ENCODE measurements at regions not wholly inside any gene's neighbourhood (a gene's known extent, or its start where the extent isn't known, plus 50 kb on each side); places are given as distances from the start of the nearest gene placed in this dataset.
A peak's percentile ranks its signal among the peaks of the same experiment; 100 is the strongest.

DNA sequence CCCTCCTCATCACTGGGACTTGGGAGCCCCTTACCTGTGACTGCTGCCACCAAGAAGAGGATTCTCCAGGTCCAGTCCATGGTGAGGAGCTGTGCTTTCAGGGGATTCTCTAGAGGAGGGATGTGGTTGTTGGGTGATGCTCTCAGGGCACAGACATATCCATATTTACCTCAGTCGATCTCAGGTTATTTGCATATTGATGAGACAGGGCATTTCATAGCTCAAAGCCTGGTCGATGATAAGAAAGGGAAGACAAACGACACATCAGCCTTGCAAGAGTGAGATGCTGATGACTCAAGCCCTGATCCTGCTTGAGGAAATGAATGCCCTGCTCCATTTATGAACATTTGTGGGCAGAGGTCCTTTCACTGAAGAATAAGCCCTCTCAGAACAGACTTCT is 981.0 kb downstream of the TMEM121 start:
- 43 to 47% methylated on average over 3 of the region's 3 CpGs for WGBS, 2 donors
- intact Hi-C loops (cut with DNase I) = no loop called here
- H3K27ac ChIP-seq = peak overlapping the region in 1 of 4 donors; percentile 50

GRCh38 chr14:106508216-106508615 is 981.8 kb downstream of the TMEM121 start:
- Histone ChIP-seq H3K9me3 (no peaks in the 10 kb centered on the region), H3K4me1 (no peaks in the 10 kb centered on the region), H3K4me3 (no peak overlapping the region), H3K27ac (peak overlapping the region in 1 of 4 donors; percentile 50), H3K27me3 (peaks cover 0 to 12% (median 0%) of the 10 kb centered on the region in 4 donors), H3K36me3 (no peaks in the 10 kb centered on the region)
- TF ChIP-seq, protein P1, sequence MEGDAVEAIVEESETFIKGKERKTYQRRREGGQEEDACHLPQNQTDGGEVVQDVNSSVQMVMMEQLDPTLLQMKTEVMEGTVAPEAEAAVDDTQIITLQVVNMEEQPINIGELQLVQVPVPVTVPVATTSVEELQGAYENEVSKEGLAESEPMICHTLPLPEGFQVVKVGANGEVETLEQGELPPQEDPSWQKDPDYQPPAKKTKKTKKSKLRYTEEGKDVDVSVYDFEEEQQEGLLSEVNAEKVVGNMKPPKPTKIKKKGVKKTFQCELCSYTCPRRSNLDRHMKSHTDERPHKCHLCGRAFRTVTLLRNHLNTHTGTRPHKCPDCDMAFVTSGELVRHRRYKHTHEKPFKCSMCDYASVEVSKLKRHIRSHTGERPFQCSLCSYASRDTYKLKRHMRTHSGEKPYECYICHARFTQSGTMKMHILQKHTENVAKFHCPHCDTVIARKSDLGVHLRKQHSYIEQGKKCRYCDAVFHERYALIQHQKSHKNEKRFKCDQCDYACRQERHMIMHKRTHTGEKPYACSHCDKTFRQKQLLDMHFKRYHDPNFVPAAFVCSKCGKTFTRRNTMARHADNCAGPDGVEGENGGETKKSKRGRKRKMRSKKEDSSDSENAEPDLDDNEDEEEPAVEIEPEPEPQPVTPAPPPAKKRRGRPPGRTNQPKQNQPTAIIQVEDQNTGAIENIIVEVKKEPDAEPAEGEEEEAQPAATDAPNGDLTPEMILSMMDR (IDR thresholded peaks at IDR 0.05) = no peak
- TF ChIP-seq POLR2A (IDR thresholded peaks at IDR 0.05) = no peak
- intact Hi-C loops (cut with DNase I) = no loop called here
- WGBS, 2 donors = 21 to 23% methylated on average over 3 of the region's 3 CpGs
- DNase-seq = no peak

More for the DNA sequence above, 981.0 kb downstream of the TMEM121 start:
- Histone ChIP-seq H3K27me3 (peaks cover 0 to 12% (median 0%) of the 10 kb centered on the region in 4 donors), H3K36me3 (no peaks in the 10 kb centered on the region), H3K4me1 (no peaks in the 10 kb centered on the region), H3K9me3 (no peaks in the 10 kb centered on the region), H3K4me3 (no peak overlapping the region)
- DNase-seq = no peak
- TF ChIP-seq, protein P1 (IDR thresholded peaks at IDR 0.05) = no peak

DNA sequence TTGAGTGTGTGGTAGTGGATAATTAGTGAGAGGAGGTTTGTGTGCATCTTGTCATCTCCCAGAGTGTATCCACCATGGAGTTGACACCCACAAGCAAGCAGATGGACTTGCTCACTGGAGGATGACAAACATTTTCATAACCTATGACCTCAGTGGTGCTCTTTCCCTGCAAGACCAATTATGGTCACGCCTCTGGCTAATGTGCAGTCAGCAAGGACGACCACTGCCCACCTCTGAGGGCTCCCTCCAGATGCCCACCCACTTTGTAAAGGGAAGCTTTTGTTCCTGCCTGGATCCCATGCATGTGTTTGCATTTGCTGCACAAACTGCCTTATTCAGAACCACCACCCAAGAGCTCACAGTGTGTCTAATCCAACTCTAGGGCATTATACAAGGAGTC is 982.8 kb downstream of the TMEM121 start:
- 56% methylated on average over 2 of the region's 2 CpGs; no CpG with 5 or more reads in 1 of the 2 donors for WGBS, 2 donors
- intact Hi-C loops (cut with DNase I) = no loop called here
- Histone ChIP-seq H3K4me1 (no peaks in the 10 kb centered on the region), H3K9me3 (no peaks in the 10 kb centered on the region), H3K4me3 (no peak overlapping the region), H3K27me3 (peaks cover 0 to 12% (median 0%) of the 10 kb centered on the region in 4 donors), H3K36me3 (no peaks in the 10 kb centered on the region), H3K27ac (no peak overlapping the region)
- no peak for DNase-seq
- TF ChIP-seq POLR2A (IDR thresholded peaks at IDR 0.05) = no peak
- TF ChIP-seq, protein P1 (IDR thresholded peaks at IDR 0.05) = no peak

DNA sequence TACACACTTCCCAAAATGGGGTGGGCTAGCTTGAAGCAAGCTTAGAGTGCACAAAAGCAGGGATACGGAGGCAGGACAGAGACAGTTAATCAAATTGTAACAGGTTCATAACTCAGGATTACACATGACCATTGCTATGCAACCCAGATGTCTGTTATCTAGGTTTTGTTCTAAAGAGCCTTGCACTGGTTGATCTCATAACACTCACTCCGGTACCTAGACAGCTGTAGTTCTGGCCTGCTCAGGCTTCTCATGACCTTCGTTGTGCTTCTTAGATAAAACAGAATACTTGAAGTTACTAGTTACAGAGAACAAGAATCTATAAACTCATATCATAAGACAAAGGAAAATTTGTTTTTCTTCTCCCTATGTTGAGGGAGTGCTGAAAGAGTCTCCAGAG is 983.4 kb downstream of the TMEM121 start:
- intact Hi-C loops (cut with DNase I) = no loop called here
- no peak for TF ChIP-seq POLR2A (IDR thresholded peaks at IDR 0.05)
- TF ChIP-seq, protein P1 (IDR thresholded peaks at IDR 0.05) = no peak
- H3K27ac ChIP-seq = no peak overlapping the region
- no peaks in the 10 kb centered on the region for H3K9me3 ChIP-seq
- DNase-seq = no peak
- no peak overlapping the region for H3K4me3 ChIP-seq
- H3K27me3 ChIP-seq = peaks cover 0 to 12% (median 0%) of the 10 kb centered on the region in 4 donors
- WGBS, 2 donors = 57 to 73% methylated on average over 3 of the region's 3 CpGs
- no peaks in the 10 kb centered on the region for H3K36me3 ChIP-seq
- no peaks in the 10 kb centered on the region for H3K4me1 ChIP-seq

DNA sequence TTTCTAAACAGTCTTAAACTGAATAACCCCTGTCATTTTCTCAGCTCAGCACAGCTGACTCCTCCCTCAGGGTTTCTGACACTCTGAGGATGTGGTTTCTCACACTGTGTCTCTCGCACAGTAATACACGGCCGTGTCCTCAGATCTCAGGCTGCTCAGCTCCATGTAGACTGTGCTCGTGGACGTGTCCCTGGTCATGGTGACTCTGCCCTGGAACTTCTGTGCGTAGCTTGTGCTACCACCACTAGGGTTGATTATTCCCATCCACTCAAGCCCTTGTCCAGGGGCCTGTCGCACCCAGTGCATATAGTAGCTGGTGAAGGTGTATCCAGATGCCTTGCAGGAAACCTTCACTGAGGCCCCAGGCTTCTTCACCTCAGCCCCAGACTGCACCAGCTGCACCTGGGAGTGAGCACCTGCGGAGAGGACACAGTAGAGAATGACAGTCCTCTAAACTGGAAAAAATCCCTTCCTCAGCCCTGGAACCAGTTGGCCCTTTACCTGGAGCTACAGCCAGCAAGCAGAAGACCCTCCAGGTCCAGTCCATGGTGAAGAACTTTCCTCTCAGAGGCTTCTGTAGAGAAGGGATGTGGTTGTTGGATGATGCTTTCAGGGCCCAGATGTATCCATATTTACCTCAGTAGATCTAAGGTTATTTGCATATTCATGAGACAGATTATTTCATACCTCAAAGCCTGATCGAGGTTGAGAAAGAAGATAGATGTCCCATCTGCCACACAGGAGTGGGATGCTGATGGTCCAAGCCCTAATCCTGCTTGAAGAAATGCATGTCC is 984.8 kb downstream of the TMEM121 start:
- peaks cover 0 to 12% (median 0%) of the 10 kb centered on the region in 4 donors for H3K27me3 ChIP-seq
- peak overlapping the region in 1 of 4 donors; percentile 33 for H3K27ac ChIP-seq
- no peaks in the 10 kb centered on the region for H3K36me3 ChIP-seq
- WGBS, 2 donors = 45 to 59% methylated on average over 7 of the region's 9 CpGs
- intact Hi-C loops (cut with DNase I) = no loop called here
- no peak overlapping the region for H3K4me3 ChIP-seq
- DNase-seq = no peak
- H3K9me3 ChIP-seq = no peaks in the 10 kb centered on the region
- TF ChIP-seq POLR2A (IDR thresholded peaks at IDR 0.05) = no peak
- TF ChIP-seq, protein P1 (IDR thresholded peaks at IDR 0.05) = no peak
- no peaks in the 10 kb centered on the region for H3K4me1 ChIP-seq
